Sigmoid colon (tissue), 4 donors: ENCODE measurements at regions not wholly inside any gene's neighbourhood (a gene's known extent, or its start where the extent isn't known, plus 50 kb on each side); places are given as distances from the start of the nearest gene placed in this dataset.

Source experiments
- EP300 ChIP-seq, 4 donors: sonication (generic); formaldehyde crosslinking; IDR thresholded peaks; one replicate each; pipeline ENCODE4 v1.6.1; 2017; ENCODE audit warnings: antibody characterized with exemption in 4 of 4
- POLR2AphosphoS5 ChIP-seq, 4 donors: sonication (generic); formaldehyde crosslinking; IDR thresholded peaks; one replicate each; pipeline ENCODE4 v1.6.1; 2017; ENCODE audit warnings: antibody characterized with exemption in 4 of 4
- TF ChIP-seq, protein P1 (sequence below), 4 experiments: fragments of 450-650 bp in 3 of 4; fragments of 200-600 bp in 1 of 4; IDR thresholded peaks; one replicate each; pipeline ENCODE4 v1.5.1; 2016 to 2019; ENCODE audit warnings: antibody characterized with exemption in 4 of 4, mild to moderate bottlenecking in 3 of 4, moderate library complexity in 2 of 4

DNA sequence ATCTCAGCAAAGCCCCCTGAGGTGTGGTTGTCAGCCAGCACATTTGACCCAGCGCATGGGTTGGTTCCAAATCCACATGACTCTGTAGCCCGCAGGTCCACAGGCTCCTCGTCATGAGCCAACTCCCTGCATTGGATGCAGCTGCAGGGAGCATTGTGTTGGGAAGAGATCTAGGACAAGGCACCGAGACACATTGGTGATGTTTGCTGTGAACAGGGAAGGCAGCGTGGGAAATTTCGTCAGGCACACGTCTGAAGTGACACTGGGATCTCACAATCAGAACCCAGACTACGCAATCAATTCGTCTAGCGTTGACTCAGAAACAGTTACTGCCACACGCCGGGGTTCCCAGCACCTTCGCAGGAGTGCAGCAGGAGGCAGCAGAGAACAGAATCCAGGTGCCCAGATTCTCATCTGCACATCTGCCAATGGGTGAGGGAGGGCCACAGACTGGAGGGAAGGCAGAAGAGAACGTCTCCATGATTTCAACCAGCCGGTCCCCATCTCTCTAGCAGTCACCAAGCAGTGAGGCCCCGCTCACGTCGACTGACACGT lies 177.0 kb downstream of the TTLL2 start:
- TF ChIP-seq EP300 (IDR thresholded peaks at IDR 0.05) (no peak), POLR2AphosphoS5 (IDR thresholded peaks at IDR 0.05) (no peak)
- TF ChIP-seq, protein P1, sequence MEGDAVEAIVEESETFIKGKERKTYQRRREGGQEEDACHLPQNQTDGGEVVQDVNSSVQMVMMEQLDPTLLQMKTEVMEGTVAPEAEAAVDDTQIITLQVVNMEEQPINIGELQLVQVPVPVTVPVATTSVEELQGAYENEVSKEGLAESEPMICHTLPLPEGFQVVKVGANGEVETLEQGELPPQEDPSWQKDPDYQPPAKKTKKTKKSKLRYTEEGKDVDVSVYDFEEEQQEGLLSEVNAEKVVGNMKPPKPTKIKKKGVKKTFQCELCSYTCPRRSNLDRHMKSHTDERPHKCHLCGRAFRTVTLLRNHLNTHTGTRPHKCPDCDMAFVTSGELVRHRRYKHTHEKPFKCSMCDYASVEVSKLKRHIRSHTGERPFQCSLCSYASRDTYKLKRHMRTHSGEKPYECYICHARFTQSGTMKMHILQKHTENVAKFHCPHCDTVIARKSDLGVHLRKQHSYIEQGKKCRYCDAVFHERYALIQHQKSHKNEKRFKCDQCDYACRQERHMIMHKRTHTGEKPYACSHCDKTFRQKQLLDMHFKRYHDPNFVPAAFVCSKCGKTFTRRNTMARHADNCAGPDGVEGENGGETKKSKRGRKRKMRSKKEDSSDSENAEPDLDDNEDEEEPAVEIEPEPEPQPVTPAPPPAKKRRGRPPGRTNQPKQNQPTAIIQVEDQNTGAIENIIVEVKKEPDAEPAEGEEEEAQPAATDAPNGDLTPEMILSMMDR (IDR thresholded peaks at IDR 0.05): peak in 2 of 4 experiments; percentile 20 to 35
